H1 (cell line): ENCODE measurements at regions not wholly inside any gene's neighbourhood (a gene's known extent, or its start where the extent isn't known, plus 50 kb on each side); places are given as distances from the start of the nearest gene placed in this dataset.
"Not testable (repeated sequence)": the region's sequence is repeated elsewhere in the genome, so short reads cannot be mapped to it uniquely, and the experiment has no call there.

Source experiments
- CTCF ChIA-PET: fragments of 300-600 bp; sonication (Branson Sonifier 250); formaldehyde crosslinking; loops from one replicate; lab custom pipeline; 2021; ENCODE audit not compliant: partially characterized antibody; lab: Charles Lee
- POLR2A ChIA-PET: fragments of 300-600 bp; sonication (Branson Sonifier 250); formaldehyde crosslinking; loops from one replicate; lab custom pipeline; 2021; ENCODE audit warnings: inconsistent platforms; ENCODE audit not compliant: partially characterized antibody; lab: Charles Lee
- DNase-seq, 2 experiments: peaks; one replicate each; pipeline versions ENCODE4 v3.0.0 to v3.0.0-alpha.2; 2010 to 2022; ENCODE audit warnings: low spot score in 2 of 2, low read depth in 1 of 2, mixed read lengths in 1 of 2
- FAIRE-seq: peaks from 2 replicates; lab custom pipeline; 2011; peaks lifted over from hg19 to GRCh38; lab: Jason Lieb, UNC
- H2AFZ ChIP-seq: 2 replicates; pipeline ENCODE4 v1.8.1; 2012; ENCODE audit warnings: low read length, inconsistent platforms
- H2AK5ac ChIP-seq: 2 replicates; pipeline ENCODE4 v1.6.1; 2013; ENCODE audit warnings: low read depth, low read length
- H2BK120ac ChIP-seq: replicated peaks from 2 replicates; pipeline ENCODE3; 2013; ENCODE audit warnings: low read depth, low read length, inconsistent platforms
- H2BK12ac ChIP-seq: 2 replicates; pipeline ENCODE4 v1.6.1; 2013; ENCODE audit warnings: low read depth, low read length
- H2BK15ac ChIP-seq: 2 replicates; pipeline ENCODE4 v1.6.1; 2013; ENCODE audit warnings: low read length
- H2BK20ac ChIP-seq: 2 replicates; pipeline ENCODE4 v1.6.1; 2013; ENCODE audit warnings: low read length
- H2BK5ac ChIP-seq: 2 replicates; pipeline ENCODE4 v1.6.1; 2013; ENCODE audit warnings: low read depth, low read length
- H3K14ac ChIP-seq: 2 replicates; pipeline ENCODE4 v1.6.1; 2013; ENCODE audit warnings: inconsistent platforms; ENCODE audit not compliant: insufficient read length
- H3K18ac ChIP-seq: 2 replicates; pipeline ENCODE4 v1.6.1; 2013; ENCODE audit warnings: low read length; ENCODE audit errors: extremely low read depth
- H3K23ac ChIP-seq: 2 replicates; pipeline ENCODE4 v1.6.1; 2013; ENCODE audit warnings: inconsistent platforms; ENCODE audit not compliant: insufficient read length
- H3K23me2 ChIP-seq: 2 replicates; pipeline ENCODE4 v1.6.1; 2013; ENCODE audit warnings: low read depth, low read length
- H3K27ac ChIP-seq: 2 replicates; pipeline ENCODE4 v1.6.1; 2011; ENCODE audit warnings: low read depth, low read length, inconsistent platforms
- H3K27me3 ChIP-seq, 4 experiments: replicated peaks in 1 of 4; 1 replicate in 1 of 4; 2 replicates in 3 of 4; pipeline versions ENCODE4 v1.6.1 to v1.8.1; 2011 to 2013; ENCODE audit warnings: low read length in 3 of 4, mild to moderate bottlenecking in 3 of 4, inconsistent platforms in 2 of 4, mixed read lengths in 2 of 4, moderate library complexity in 1 of 4; ENCODE audit not compliant: control insufficient read depth in 3 of 4, insufficient read depth in 3 of 4; ENCODE audit errors: extremely low read depth in 1 of 4
- H3K36me3 ChIP-seq, 4 experiments: 2 replicates each; pipeline versions ENCODE4 v1.6.1 to v1.8.1; 2011 to 2013; ENCODE audit warnings: mild to moderate bottlenecking in 4 of 4, low read length in 3 of 4, moderate library complexity in 2 of 4, control low read depth in 1 of 4, inconsistent platforms in 1 of 4; ENCODE audit not compliant: insufficient read depth in 4 of 4, control insufficient read depth in 2 of 4
- H3K4ac ChIP-seq: replicated peaks from 2 replicates; pipeline ENCODE3; 2013; ENCODE audit warnings: low read length, low read depth, mixed read lengths, inconsistent platforms; ENCODE audit not compliant: insufficient read length
- H3K4me1 ChIP-seq, 4 experiments: replicated peaks in 1 of 4; 1 replicate in 1 of 4; 2 replicates in 3 of 4; pipeline versions ENCODE4 v1.6.1 to v1.8.1; 2011 to 2013; ENCODE audit warnings: low read length in 3 of 4, inconsistent platforms in 2 of 4, mixed read lengths in 1 of 4; ENCODE audit not compliant: insufficient read depth in 4 of 4, control insufficient read depth in 3 of 4
- H3K4me2 ChIP-seq, 2 experiments: 2 replicates each; pipeline versions ENCODE4 v1.6.1 to v1.8.1; 2011 to 2013; ENCODE audit warnings: low read depth in 2 of 2, low read length in 2 of 2, control low read depth in 1 of 2, inconsistent platforms in 1 of 2, mild to moderate bottlenecking in 1 of 2; ENCODE audit not compliant: insufficient read depth in 1 of 2
- H3K4me3 ChIP-seq, 4 experiments: fragments of 200-600, 300-600 bp in 1 of 4; sonication (generic), shearing (Covaris generic), sonication (Bioruptor Twin) in 1 of 4; 2 replicates each; pipeline versions ENCODE4 v1.5.1 to v1.8.1; 2011 to 2016; ENCODE audit warnings: low read length in 4 of 4, low read depth in 3 of 4, control low read depth in 2 of 4, inconsistent platforms in 2 of 4, mild to moderate bottlenecking in 2 of 4, mixed read lengths in 1 of 4, moderate library complexity in 1 of 4; ENCODE audit not compliant: insufficient read depth in 2 of 4; ENCODE audit errors: extremely low read depth in 1 of 4
- H3K56ac ChIP-seq: replicated peaks from 2 replicates; pipeline ENCODE3; 2013; ENCODE audit warnings: low read depth, mild to moderate bottlenecking, mixed read lengths, low read length, inconsistent platforms; ENCODE audit not compliant: insufficient read length
- H3K79me1 ChIP-seq: 2 replicates; pipeline ENCODE4 v1.6.1; 2013; ENCODE audit warnings: low read depth, low read length, control low read depth
- H3K79me2 ChIP-seq, 2 experiments: 2 replicates each; pipeline versions ENCODE4 v1.6.1 to v1.8.1; 2012 to 2013; ENCODE audit warnings: low read length in 2 of 2, mild to moderate bottlenecking in 2 of 2, inconsistent platforms in 1 of 2; ENCODE audit not compliant: insufficient read depth in 2 of 2, control insufficient read depth in 1 of 2
- H3K9ac ChIP-seq, 4 experiments: replicated peaks in 1 of 4; 1 replicate in 1 of 4; 2 replicates in 3 of 4; pipeline versions ENCODE4 v1.6.1 to v1.8.1; 2011 to 2013; ENCODE audit warnings: low read depth in 3 of 4, low read length in 3 of 4, control low read depth in 2 of 4, mild to moderate bottlenecking in 2 of 4, moderate library complexity in 2 of 4, inconsistent platforms in 1 of 4; ENCODE audit errors: extremely low read depth in 1 of 4
- H3K9me3 ChIP-seq, 2 experiments: 2 replicates each; pipeline versions ENCODE4 v1.6.1 to v1.8.1; 2012 to 2013; ENCODE audit warnings: mild to moderate bottlenecking in 2 of 2, moderate library complexity in 2 of 2, control low read depth in 1 of 2, inconsistent platforms in 1 of 2, low read depth in 1 of 2, low read length in 1 of 2, mixed read lengths in 1 of 2; ENCODE audit not compliant: insufficient read depth in 2 of 2
- H4K20me1 ChIP-seq, 2 experiments: replicated peaks in 1 of 2; 2 replicates each; pipeline versions ENCODE3 to v1.8.1; 2011 to 2013; ENCODE audit warnings: inconsistent platforms in 2 of 2, low read length in 2 of 2, mild to moderate bottlenecking in 1 of 2; ENCODE audit not compliant: insufficient read depth in 2 of 2, control insufficient read depth in 1 of 2
- H4K5ac ChIP-seq: 2 replicates; pipeline ENCODE4 v1.6.1; 2013; ENCODE audit warnings: low read length, low read depth, mixed read lengths, inconsistent platforms; ENCODE audit not compliant: insufficient read length
- H4K8ac ChIP-seq: 2 replicates; pipeline ENCODE4 v1.8.0; 2013; ENCODE audit warnings: mild to moderate bottlenecking, moderate library complexity, low read length, inconsistent platforms; ENCODE audit not compliant: insufficient read depth; ENCODE audit errors: extremely low read depth
- H4K91ac ChIP-seq: replicated peaks from 2 replicates; pipeline ENCODE3; 2013; ENCODE audit warnings: low read length, mixed read lengths, inconsistent platforms; ENCODE audit not compliant: insufficient read length
- WGBS, 2 experiments: shearing (Covaris generic) in 1 of 2; methylation state at CpG; one replicate each; pipeline versions ENCODE4 v1.1.6 to v1.1.7; 2013 to 2015; ENCODE audit warnings: low lambda C conversion rate in 2 of 2, mixed read lengths in 2 of 2, inconsistent platforms in 1 of 2, low coverage in 1 of 2, missing lambda C conversion rate in 1 of 2; ENCODE audit not compliant: insufficient replicate concordance in 2 of 2, insufficient coverage in 1 of 2, insufficient read length in 1 of 2; ENCODE audit errors: extremely low coverage in 1 of 2, missing lambda C conversion rate in 1 of 2; 5-methylcytosine and 5-hydroxymethylcytosine counted together

DNA sequence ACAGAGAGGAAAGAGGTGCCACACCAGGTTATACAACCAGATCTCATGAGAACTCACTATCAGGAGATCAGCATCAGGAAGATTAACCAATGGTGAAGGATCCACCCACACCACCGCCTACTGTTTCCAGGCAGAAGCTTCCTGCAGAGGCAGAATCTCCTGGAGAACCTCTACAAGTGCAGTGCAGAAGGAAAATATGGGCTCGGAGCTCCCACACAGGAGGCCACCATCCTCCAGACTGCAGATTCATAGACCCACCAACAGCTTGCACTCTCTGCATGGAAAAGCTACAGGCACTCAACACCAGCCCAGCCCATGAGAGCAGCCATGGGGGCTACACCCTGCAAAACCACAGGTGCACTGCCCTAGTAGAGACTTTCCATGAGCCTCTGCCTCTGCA is 284.0 kb downstream of the POTED start:
- H3K56ac ChIP-seq, H2BK20ac ChIP-seq, FAIRE-seq, H4K8ac ChIP-seq, H3K4ac ChIP-seq, H4K5ac ChIP-seq, H3K23me2 ChIP-seq, H3K14ac ChIP-seq, H3K23ac ChIP-seq, H3K4me2 ChIP-seq, H3K79me2 ChIP-seq, H2BK120ac ChIP-seq, H3K27me3 ChIP-seq, H2BK15ac ChIP-seq, H2AK5ac ChIP-seq, DNase-seq, POLR2A ChIA-PET, H3K4me1 ChIP-seq, H2AFZ ChIP-seq, H3K18ac ChIP-seq, H3K4me3 ChIP-seq, H2BK5ac ChIP-seq, CTCF ChIA-PET, H4K20me1 ChIP-seq, H3K79me1 ChIP-seq, H3K36me3 ChIP-seq, H4K91ac ChIP-seq, H2BK12ac ChIP-seq, H3K9ac ChIP-seq, H3K27ac ChIP-seq: not testable (repeated sequence)
- 31% methylated on average over 2 of the region's 2 CpGs; no CpG with 5 or more reads in 1 of the 2 experiments for whole genome bisulfite sequencing, 2 experiments
- H3K9me3 ChIP-seq, result peaks cover 16 to 39% of the 10 kb centered on the region in 2 experiments; a peak in 3 of 4 replicates

DNA sequence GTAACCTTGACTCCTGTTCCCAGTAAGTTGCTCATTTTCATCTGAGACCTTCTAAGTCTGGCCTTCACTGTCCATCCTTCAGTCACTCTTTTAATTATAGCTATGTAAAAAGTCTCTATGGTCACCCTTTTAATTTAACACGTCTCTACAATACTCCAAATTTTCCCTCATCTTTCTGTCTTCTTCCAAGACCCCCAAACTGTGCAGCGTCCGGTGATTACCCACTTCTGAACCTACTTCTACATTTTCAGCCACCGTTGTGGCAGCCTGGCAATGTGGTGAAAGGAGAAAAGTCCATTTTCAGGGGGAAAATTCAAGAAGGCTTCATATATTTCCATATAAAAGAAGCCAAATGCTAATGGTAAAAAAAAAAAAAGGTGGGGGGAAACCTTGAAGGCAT is 283.4 kb downstream of the POTED start:
- DNase-seq, H4K5ac ChIP-seq, H3K4me3 ChIP-seq, H3K4ac ChIP-seq, H4K20me1 ChIP-seq, H2BK5ac ChIP-seq, CTCF ChIA-PET, H3K79me2 ChIP-seq, H3K23ac ChIP-seq, H3K27ac ChIP-seq, H2AFZ ChIP-seq, H3K36me3 ChIP-seq, H2AK5ac ChIP-seq, H2BK12ac ChIP-seq, H3K79me1 ChIP-seq, FAIRE-seq, H4K91ac ChIP-seq, H2BK20ac ChIP-seq, H4K8ac ChIP-seq, H3K9ac ChIP-seq, H2BK120ac ChIP-seq, H3K18ac ChIP-seq, H3K23me2 ChIP-seq, H3K56ac ChIP-seq, H3K14ac ChIP-seq, H2BK15ac ChIP-seq, POLR2A ChIA-PET, H3K27me3 ChIP-seq, H3K4me1 ChIP-seq, H3K4me2 ChIP-seq: not testable (repeated sequence)
- H3K9me3 ChIP-seq, result peaks cover 16 to 35% of the 10 kb centered on the region in 2 experiments; a peak in 3 of 4 replicates
- WGBS, 2 experiments, result 67% methylated on average over 4 of the region's 4 CpGs; no CpG with 5 or more reads in 1 of the 2 experiments
